ENCODE measurements at regions not wholly inside any gene's neighbourhood (a gene's known extent, or its start where the extent isn't known, plus 50 kb on each side); places are given as distances from the start of the nearest gene placed in this dataset.

DNA sequence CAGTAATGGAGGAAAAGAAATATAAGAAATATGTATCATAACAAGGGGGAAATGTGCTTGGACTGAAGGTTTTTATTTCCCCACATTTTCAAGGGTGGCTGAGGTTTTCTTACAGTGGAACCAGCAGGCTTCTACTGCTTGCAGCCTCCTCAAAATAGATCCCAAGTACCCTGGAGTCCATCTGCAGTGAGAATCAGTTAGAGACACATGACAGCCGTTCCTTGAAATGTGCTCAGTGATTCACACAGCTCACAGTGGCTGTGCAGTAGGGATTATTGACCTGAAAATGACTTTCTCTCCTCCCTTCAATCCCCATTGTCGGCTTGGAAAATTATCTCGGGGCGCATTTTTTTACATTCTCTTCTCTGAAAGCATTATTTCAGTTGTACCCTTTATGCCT lies 832.0 kb downstream of the TLR4 start:
- TF ChIP-seq, protein P1, sequence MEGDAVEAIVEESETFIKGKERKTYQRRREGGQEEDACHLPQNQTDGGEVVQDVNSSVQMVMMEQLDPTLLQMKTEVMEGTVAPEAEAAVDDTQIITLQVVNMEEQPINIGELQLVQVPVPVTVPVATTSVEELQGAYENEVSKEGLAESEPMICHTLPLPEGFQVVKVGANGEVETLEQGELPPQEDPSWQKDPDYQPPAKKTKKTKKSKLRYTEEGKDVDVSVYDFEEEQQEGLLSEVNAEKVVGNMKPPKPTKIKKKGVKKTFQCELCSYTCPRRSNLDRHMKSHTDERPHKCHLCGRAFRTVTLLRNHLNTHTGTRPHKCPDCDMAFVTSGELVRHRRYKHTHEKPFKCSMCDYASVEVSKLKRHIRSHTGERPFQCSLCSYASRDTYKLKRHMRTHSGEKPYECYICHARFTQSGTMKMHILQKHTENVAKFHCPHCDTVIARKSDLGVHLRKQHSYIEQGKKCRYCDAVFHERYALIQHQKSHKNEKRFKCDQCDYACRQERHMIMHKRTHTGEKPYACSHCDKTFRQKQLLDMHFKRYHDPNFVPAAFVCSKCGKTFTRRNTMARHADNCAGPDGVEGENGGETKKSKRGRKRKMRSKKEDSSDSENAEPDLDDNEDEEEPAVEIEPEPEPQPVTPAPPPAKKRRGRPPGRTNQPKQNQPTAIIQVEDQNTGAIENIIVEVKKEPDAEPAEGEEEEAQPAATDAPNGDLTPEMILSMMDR (IDR thresholded peaks at IDR 0.05), result no peak
- no peak for TF ChIP-seq POLR2A (IDR thresholded peaks at IDR 0.05)
